Neural cell (in vitro differentiated cells): ENCODE measurements at regions not wholly inside any gene's neighbourhood (a gene's known extent, or its start where the extent isn't known, plus 50 kb on each side); places are given as distances from the start of the nearest gene placed in this dataset.

ENCODE experiments used
- H2AFZ ChIP-seq: fragments of 200-600, 300-800 bp; sonication (generic), shearing (Covaris generic); 2 replicates; pipeline ENCODE4 v1.6.0; 2014; ENCODE audit warnings: low read depth, mild to moderate bottlenecking, antibody characterized with exemption, low read length, moderate library complexity
- H3F3A ChIP-seq: fragments of 200-600 bp; shearing (Covaris generic); 2 replicates; pipeline ENCODE4 v1.6.1; 2016; ENCODE audit warnings: mild to moderate bottlenecking, moderate library complexity, mixed read lengths, antibody characterized with exemption, low read length; ENCODE audit not compliant: insufficient read depth, poor library complexity, severe bottlenecking
- H3K27ac ChIP-seq: fragments of 200-600, 300-800 bp; sonication (generic), shearing (Covaris generic); 2 replicates; pipeline ENCODE4 v1.5.1; 2014; ENCODE audit warnings: mild to moderate bottlenecking, low read length, moderate library complexity
- H3K27me3 ChIP-seq: fragments of 300-800, 200-600 bp; sonication (generic), shearing (Covaris generic); 2 replicates; pipeline ENCODE4 v1.6.0; 2014; ENCODE audit warnings: mild to moderate bottlenecking, low read depth, low read length, moderate library complexity; ENCODE audit not compliant: insufficient read depth
- H3K36me3 ChIP-seq: fragments of 300-800, 200-600 bp; sonication (generic), shearing (Covaris generic); 2 replicates; pipeline ENCODE4 v1.5.1; 2014; ENCODE audit warnings: mild to moderate bottlenecking, antibody characterized with exemption, low read length, moderate library complexity; ENCODE audit not compliant: insufficient read depth
- H3K4me2 ChIP-seq: fragments of 300-800, 200-600 bp; sonication (generic), shearing (Covaris generic); 2 replicates; pipeline ENCODE4 v1.6.0; 2014; ENCODE audit warnings: mild to moderate bottlenecking, low read length
- H3K4me3 ChIP-seq: fragments of 300-800, 200-600 bp; sonication (generic), shearing (Covaris generic); 2 replicates; pipeline ENCODE4 v1.5.1; 2014; ENCODE audit warnings: mild to moderate bottlenecking, low read length, moderate library complexity
- H3K79me2 ChIP-seq: fragments of 200-600 bp; shearing (Covaris generic); replicated peaks from 2 replicates; pipeline ENCODE4 v1.6.0; 2014; ENCODE audit warnings: mild to moderate bottlenecking, low read length, moderate library complexity; ENCODE audit not compliant: insufficient read depth
- H3K9ac ChIP-seq: fragments of 300-800, 200-600 bp; sonication (generic), shearing (Covaris generic); 2 replicates; pipeline ENCODE4 v1.6.1; 2016; ENCODE audit warnings: mild to moderate bottlenecking, low read length, mixed read lengths
- H3K9me2 ChIP-seq: fragments of 200-600 bp; shearing (Covaris generic); 2 replicates; pipeline ENCODE4 v1.6.1; 2016; ENCODE audit warnings: mild to moderate bottlenecking, low read length, mixed read lengths; ENCODE audit not compliant: insufficient read depth
- H3K9me3 ChIP-seq: fragments of 200-600, 300-800 bp; sonication (generic), shearing (Covaris generic); 2 replicates; pipeline ENCODE4 v1.6.1; 2016; ENCODE audit warnings: mild to moderate bottlenecking, mixed run types, low read length, moderate library complexity, mixed read lengths
- H4K20me1 ChIP-seq: fragments of 200-600 bp; shearing (Covaris generic); 2 replicates; pipeline ENCODE4 v1.6.1; 2016; ENCODE audit warnings: mild to moderate bottlenecking, mixed run types; ENCODE audit not compliant: insufficient read depth
- EP300 ChIP-seq: fragments of 450-650 bp; conservative IDR thresholded peaks from 2 replicates; pipeline ENCODE4 v1.6.1; 2014; ENCODE audit warnings: antibody characterized with exemption, mild to moderate bottlenecking, moderate library complexity; ENCODE audit not compliant: poor library complexity, severe bottlenecking
- EZH2 ChIP-seq: fragments of 200-600, 300-800 bp; shearing (Covaris generic), sonication (generic); IDR thresholded peaks from 2 replicates; pipeline ENCODE4 v1.6.1; 2014; ENCODE audit warnings: antibody characterized with exemption, low read length, borderline replicate concordance, mild to moderate bottlenecking; ENCODE audit not compliant: insufficient read depth, poor library complexity, severe bottlenecking
- MXI1 ChIP-seq: fragments of 450-650 bp; conservative IDR thresholded peaks from 2 replicates; pipeline ENCODE4 v1.6.1; 2014; ENCODE audit warnings: antibody characterized with exemption, mild to moderate bottlenecking; ENCODE audit not compliant: poor library complexity, severe bottlenecking
- POLR2AphosphoS5 ChIP-seq: IDR thresholded peaks from 2 replicates; pipeline ENCODE4 v1.6.1; 2012
- RAD21 ChIP-seq: fragments of 450-650 bp; conservative IDR thresholded peaks from 2 replicates; pipeline ENCODE4 v1.6.1; 2014; ENCODE audit warnings: antibody characterized with exemption, mild to moderate bottlenecking, moderate library complexity
- SMC3 ChIP-seq: fragments of 450-650 bp; conservative IDR thresholded peaks from 2 replicates; pipeline ENCODE4 v1.6.1; 2014; ENCODE audit warnings: antibody characterized with exemption, mild to moderate bottlenecking, moderate library complexity; ENCODE audit not compliant: poor library complexity
- TAF1 ChIP-seq: IDR thresholded peaks from 2 replicates; pipeline ENCODE4 v1.6.1; 2012; ENCODE audit warnings: low read depth
- TF ChIP-seq, protein P1 (sequence below): fragments of 450-650 bp; IDR thresholded peaks from 2 replicates; pipeline ENCODE4 v1.5.1; 2014; ENCODE audit warnings: antibody characterized with exemption, mild to moderate bottlenecking, moderate library complexity; ENCODE audit not compliant: poor library complexity, severe bottlenecking
- TF ChIP-seq, protein P2 (sequence below): IDR thresholded peaks from 2 replicates; pipeline ENCODE4 v1.6.1; 2012; ENCODE audit warnings: borderline replicate concordance

DNA sequence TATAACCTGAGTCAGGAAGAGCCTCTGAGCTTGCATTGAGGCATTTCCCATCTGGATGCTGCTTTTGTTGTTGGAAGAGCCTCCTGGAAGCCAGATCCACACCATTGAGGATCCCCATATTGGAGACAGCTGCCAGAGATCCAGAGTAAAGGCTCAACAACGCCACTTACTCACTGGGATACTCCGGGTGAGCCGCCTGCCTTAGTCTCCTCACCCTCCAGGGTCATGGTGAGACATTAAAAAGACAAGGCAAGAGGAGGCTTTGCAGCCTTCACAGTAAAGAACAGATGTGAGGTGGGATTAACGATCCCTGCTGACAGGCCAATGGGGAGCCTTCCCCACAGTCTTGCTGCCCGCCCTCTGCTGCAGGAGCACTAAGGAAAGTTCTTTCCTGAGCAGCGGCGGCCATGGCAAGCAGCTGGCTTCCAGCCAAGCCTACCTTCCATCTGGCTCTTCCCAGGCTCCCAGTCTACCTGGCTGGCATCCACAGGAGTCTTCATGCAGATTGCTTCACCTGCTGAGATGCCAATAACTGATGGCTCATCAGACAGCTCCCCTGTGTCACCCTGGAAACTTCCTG is 198.5 kb downstream of the CYLD start:
- no peak overlapping the region for H3K4me3 ChIP-seq
- no peak overlapping the region for H3K4me2 ChIP-seq
- H3K27me3 ChIP-seq, result no peaks in the 10 kb centered on the region
- H3F3A ChIP-seq, result no peaks in the 10 kb centered on the region
- H3K9me3 ChIP-seq, result no peaks in the 10 kb centered on the region
- no peak overlapping the region for H2AFZ ChIP-seq
- TF ChIP-seq, protein P1, sequence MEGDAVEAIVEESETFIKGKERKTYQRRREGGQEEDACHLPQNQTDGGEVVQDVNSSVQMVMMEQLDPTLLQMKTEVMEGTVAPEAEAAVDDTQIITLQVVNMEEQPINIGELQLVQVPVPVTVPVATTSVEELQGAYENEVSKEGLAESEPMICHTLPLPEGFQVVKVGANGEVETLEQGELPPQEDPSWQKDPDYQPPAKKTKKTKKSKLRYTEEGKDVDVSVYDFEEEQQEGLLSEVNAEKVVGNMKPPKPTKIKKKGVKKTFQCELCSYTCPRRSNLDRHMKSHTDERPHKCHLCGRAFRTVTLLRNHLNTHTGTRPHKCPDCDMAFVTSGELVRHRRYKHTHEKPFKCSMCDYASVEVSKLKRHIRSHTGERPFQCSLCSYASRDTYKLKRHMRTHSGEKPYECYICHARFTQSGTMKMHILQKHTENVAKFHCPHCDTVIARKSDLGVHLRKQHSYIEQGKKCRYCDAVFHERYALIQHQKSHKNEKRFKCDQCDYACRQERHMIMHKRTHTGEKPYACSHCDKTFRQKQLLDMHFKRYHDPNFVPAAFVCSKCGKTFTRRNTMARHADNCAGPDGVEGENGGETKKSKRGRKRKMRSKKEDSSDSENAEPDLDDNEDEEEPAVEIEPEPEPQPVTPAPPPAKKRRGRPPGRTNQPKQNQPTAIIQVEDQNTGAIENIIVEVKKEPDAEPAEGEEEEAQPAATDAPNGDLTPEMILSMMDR, result no peak
- TF ChIP-seq RAD21 (no peak), EP300 (no peak), POLR2AphosphoS5 (no peak), MXI1 (no peak), SMC3 (no peak), EZH2 (no peak), TAF1 (no peak)
- TF ChIP-seq, protein P2, sequence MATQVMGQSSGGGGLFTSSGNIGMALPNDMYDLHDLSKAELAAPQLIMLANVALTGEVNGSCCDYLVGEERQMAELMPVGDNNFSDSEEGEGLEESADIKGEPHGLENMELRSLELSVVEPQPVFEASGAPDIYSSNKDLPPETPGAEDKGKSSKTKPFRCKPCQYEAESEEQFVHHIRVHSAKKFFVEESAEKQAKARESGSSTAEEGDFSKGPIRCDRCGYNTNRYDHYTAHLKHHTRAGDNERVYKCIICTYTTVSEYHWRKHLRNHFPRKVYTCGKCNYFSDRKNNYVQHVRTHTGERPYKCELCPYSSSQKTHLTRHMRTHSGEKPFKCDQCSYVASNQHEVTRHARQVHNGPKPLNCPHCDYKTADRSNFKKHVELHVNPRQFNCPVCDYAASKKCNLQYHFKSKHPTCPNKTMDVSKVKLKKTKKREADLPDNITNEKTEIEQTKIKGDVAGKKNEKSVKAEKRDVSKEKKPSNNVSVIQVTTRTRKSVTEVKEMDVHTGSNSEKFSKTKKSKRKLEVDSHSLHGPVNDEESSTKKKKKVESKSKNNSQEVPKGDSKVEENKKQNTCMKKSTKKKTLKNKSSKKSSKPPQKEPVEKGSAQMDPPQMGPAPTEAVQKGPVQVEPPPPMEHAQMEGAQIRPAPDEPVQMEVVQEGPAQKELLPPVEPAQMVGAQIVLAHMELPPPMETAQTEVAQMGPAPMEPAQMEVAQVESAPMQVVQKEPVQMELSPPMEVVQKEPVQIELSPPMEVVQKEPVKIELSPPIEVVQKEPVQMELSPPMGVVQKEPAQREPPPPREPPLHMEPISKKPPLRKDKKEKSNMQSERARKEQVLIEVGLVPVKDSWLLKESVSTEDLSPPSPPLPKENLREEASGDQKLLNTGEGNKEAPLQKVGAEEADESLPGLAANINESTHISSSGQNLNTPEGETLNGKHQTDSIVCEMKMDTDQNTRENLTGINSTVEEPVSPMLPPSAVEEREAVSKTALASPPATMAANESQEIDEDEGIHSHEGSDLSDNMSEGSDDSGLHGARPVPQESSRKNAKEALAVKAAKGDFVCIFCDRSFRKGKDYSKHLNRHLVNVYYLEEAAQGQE, result no peak
- H3K27ac ChIP-seq, result no peak overlapping the region
- H4K20me1 ChIP-seq, result no peaks in the 10 kb centered on the region
- no peaks in the 10 kb centered on the region for H3K79me2 ChIP-seq
- H3K9me2 ChIP-seq, result no peaks in the 10 kb centered on the region
- no peaks in the 10 kb centered on the region for H3K36me3 ChIP-seq
- H3K9ac ChIP-seq, result no peak overlapping the region

DNA sequence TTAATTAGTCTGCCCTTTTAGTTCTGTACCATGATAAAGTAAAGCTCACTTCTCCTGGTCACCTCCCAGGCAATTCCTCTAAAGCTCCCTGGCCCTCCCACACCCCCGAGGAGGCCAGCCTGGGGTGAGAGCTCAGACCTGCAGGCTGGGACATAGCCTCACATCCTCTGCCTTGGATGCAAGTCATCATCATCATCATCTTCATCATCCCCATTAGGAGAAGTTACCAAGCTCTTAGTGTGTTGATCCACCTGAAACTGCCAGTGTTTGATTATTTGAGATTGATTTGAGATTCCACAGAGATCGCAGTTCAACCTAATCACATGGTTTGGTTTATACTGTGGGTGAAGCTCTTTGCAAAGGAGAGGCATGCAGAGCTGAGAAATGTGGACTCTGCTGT is 197.5 kb downstream of the CYLD start:
- Histone ChIP-seq H3K27me3 (no peaks in the 10 kb centered on the region), H4K20me1 (no peaks in the 10 kb centered on the region), H3K9me2 (no peaks in the 10 kb centered on the region), H3K4me2 (no peak overlapping the region), H3K4me3 (no peak overlapping the region), H3F3A (no peaks in the 10 kb centered on the region), H3K27ac (no peak overlapping the region), H3K79me2 (no peaks in the 10 kb centered on the region), H3K9me3 (no peaks in the 10 kb centered on the region), H2AFZ (no peak overlapping the region), H3K9ac (no peak overlapping the region), H3K36me3 (no peaks in the 10 kb centered on the region)
- TF ChIP-seq, protein P1, result no peak
- no peak for TF ChIP-seq SMC3
- TF ChIP-seq EZH2, result no peak
- no peak for TF ChIP-seq TAF1
- TF ChIP-seq POLR2AphosphoS5, result no peak
- TF ChIP-seq MXI1, result no peak
- no peak for TF ChIP-seq EP300
